ENCODE measurements at regions not wholly inside any gene's neighbourhood (a gene's known extent, or its start where the extent isn't known, plus 50 kb on each side); places are given as distances from the start of the nearest gene placed in this dataset.
A peak's percentile ranks its signal among the peaks of the same experiment; 100 is the strongest.

DNA sequence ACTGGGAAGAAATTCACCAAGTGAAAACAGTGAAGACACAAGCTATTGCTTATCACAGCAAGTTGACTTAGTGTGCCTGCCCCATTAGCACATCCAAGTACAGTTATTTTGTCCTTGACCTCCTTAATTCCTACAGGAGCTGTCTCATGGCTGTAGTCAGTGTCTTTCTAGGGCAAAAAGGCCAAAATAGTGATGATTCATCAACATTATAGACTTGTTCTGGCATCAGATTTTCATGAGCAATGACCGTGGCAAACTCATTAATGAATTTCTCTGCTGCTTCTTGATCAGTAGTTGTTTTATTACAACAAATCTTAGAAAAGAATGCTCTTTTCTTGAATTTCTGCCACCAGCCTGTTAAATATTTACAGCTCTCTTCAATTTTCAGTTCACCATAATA is 1169.3 kb upstream of the DDX18 start:
- no peak for DNase-seq (ENCODE audit: low read depth)

DNA sequence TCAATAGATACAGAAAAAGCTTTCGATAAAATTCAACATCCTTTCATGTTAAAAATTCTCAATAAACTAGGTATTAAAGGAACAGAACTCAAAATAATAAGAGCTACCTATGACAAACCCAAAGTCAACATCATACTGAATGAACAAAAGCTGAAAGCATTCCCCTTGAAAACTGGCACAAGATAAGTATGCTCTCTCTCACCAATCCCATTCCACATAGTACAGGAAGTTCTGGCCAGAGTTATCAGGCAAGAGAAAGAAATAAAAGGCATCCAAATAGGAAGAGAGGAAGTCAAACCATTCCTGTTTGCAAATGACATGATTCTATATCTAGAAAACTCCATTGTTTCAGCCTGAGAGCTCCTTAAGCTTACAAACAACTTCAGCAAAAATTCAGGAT is 1145.8 kb upstream of the DDX18 start:
- DNase-seq (ENCODE audit: low read depth): no peak

DNA sequence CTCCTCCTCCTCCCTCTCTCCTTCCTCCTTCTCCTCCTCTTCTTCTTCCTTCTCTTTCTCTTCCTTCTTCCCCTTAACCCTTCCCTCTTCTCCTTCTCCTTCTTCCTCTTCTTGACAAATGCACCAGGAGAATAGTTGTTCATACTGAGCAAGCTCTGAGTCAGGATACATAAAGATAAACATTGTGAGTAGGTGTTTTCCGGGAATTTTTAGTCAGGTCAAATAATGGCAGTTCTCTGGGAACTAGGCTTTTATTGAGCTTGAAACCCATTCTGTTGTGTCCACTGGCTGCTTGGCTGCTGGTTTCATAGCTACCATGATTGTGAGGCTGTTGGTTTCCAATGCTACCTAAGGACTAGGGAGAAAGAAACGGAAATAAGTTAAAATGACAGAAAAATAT is 1144.7 kb upstream of the DDX18 start:
- no peak for DNase-seq (ENCODE audit: low read depth)

DNA sequence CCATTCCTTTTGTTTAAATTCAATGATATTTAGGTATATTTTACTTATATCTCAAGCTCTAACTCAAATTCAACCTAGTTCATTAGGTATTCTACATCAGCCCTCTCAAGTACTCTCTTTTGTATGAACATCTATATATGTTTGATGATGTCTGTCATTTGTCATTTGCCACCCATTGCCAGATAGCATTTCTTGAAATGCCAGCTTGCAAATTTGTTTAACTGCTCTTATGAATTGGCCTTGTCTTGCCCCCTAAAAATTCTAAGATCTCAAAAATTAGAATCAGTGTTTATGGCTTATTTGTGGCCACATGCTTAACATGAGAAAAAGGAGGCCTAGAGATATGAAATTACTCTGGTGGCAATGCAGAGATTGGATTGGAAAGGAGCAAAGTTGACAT is 1140.3 kb upstream of the DDX18 start:
- DNase-seq (ENCODE audit: low read depth): no peak

DNA sequence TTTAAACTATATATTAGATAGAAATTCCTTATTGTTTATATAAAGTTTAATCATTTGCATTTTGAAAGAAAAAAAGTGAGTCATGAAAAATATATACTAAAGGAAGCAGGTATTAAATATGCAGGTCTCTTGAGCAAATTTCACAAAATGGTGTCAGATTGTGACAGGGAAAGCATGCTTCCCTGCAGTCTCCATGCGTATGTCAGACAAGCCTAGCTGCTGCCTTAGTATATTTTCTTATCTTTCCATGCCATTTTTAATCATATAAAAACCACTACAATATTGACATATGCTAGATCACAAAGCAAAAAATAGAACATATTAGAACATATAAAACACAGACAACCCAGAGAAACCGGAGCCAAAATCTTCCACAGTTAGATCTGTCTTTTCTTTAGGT is 1137.7 kb upstream of the DDX18 start:
- no peak for DNase-seq (ENCODE audit: low read depth)

DNA sequence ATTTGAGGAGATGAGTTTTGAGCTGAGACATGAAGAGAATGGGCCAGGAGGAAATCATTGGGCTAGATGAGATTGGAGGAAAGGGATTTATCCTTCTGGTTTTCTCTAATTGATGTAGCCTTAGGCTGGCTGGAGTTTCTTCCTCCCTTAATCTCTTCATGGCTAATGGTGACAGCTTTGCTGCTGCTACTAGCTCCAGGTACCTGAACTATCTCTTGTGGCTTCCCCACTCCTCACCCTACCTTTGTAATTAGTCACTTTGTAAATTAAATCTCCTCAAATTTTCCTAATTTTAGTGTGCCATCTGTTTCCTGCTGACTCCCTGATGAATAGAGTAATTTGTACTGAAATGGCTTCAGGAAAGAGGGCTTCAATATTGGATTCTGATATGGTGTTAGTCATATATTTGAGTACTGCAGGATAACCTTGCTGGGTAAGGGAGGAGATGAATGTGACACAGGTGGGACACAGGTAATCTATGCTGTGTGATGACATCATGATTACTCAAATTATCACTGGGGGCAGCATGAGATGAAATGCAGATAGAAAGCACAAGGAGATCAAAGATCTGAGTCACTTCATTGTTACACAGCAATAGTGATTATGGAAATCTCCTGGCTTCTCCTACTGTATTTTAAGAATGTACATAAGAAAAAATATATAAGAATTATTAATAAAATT is 1134.1 kb upstream of the DDX18 start:
- no peak for DNase-seq (ENCODE audit: low read depth)

DNA sequence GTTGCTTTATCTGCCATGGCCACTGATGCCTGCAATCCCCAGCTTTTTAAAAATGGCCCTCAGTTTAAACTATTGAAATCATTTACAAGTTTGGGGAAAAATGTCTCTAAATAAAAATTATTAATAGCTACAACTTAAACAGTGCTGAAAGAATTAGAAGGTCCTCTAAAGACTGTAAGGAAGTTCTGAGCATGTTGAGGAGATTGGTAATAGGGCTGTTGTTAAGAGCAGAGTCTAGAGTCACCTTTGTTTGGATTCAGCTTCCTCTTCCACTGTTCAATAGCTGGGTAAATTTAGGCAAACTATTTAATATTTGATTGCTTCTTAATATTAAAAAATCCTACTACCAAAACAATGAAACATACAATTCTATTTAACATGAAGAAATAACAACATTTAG is 1127.1 kb upstream of the DDX18 start:
- no peak for DNase-seq (ENCODE audit: low read depth)

DNA sequence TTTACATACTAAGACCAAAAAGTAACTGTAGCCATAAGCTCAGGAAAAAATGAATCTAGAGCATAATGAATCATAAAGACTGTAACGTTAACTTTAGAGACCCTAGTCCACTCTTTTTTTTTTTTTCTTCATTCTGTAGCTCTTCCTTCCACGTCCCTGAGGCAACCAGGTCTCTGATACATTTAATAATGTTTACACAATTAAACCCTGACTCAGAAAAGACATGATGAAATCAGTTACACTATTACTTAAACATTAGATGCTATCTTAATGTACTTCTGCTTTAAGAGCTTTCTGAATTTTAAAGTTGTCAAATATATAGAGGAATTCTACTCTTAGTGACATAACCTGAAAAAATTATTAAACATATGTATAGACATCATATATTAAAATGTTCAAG is 1121.5 kb upstream of the DDX18 start:
- DNase-seq (ENCODE audit: low read depth): no peak

DNA sequence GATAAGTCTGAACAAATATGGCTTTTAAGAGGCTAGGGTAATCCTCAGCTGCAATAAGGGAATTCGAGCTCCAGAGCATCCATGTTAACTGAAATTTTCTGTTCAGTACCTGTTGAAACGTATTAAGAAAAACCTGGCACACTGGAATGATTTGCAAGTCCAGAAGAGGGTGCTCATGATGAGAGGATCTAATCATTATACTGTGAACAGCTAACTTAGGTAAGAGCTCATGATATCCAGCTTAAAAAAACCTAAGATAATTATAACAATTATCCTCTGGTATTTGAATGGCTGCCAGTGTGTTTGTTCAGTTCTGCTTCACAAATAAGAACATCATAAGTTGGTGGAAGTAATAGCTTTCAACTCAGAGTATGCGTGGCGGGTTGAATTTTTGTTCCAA is 1118.3 kb upstream of the DDX18 start:
- no peak for DNase-seq (ENCODE audit: low read depth)

DNA sequence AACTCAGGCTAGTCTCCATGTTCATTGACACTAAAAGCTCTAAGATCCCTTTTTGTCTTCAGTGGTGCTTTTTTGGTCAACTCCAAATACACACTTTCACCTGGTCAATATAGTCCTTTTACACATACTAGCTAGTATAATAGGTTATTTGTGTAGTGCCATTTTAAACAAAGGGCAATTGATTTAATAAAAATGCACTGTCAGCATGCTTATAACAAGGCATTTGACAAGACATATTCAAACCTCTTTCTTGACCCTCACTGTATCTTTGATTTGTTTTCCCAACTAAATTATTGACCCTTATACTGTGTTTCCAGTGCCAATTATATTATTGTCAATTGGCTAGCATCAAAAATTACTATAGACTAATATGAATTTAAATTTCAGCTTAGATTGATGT is 1117.6 kb upstream of the DDX18 start:
- DNase-seq (ENCODE audit: low read depth): no peak

DNA sequence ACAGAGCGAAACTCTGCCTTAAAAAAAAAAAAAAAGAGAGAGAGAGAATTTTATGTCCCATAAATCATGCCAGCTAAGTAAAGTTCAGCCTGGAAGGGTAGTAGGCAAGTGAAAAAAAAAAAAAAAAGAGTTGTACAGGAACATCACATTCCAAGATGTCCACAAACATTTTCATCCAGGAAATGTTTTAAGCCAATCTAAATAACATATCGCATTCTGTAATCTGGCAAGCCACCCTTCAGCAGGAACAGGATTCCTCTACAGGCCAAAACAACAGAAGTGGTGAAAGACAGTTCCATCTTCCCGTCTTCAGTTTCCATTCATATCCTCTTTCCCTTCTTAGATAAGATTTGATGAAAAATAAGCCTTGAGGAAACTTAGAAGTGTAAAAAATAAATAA is 1108.1 kb upstream of the DDX18 start:
- no peak for DNase-seq (ENCODE audit: low read depth)

DNA sequence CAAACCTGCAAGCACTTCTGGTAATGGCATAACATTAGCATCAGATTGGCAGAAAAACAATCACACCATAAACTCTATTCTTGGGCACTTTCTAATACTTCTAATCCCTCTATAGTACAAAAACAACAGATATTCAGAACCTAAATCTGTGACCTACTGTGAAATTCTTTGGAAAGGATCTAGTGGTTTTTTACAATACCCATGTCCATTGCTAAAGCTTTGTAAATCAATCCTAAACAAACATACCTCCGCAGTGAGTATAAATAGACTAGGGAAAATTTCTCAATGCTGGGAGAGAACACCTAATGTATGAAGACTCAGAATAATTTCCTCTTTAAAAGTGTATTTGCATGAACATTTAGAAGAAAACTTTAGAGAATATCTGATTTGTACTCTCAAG is 1098.5 kb upstream of the DDX18 start:
- no peak for DNase-seq (ENCODE audit: low read depth)

DNA sequence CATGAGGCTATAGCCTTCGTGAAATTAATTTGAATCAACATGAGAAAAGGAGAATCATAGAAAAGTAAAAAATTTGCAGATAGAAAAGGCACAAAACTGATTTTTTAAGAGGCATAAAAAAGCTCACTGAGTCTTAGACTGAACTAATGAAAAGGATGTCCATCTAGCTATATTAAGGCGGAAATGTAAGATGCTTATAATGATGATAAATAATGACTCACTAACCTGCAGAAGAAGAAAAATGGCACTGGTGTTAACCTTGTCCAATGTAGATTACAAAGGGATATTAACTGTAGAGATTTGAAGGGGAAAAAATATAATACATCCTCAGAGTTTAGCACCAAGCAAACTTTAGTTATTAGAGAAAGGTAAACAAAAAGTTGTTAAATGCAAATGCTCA is 1098.0 kb upstream of the DDX18 start:
- no peak for DNase-seq (ENCODE audit: low read depth)

DNA sequence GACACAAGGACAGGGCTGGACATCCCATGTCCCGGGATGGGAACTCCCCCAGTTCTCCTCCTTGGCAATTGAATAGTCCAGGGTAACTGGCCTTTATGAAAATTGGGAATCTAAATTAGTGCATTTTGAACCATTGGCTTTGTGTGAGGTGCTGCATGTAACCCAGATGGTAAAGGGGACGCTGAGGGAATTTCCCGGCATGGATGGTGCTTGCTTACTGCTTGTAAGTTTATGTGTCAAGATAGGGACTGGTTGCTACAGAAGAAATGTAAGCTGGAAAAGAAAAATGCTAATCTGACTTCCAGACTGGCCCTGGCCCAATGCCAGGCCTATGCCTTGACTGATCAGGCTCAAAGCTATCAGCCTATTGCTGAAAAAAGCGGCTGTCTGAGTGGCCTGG is 1096.7 kb upstream of the DDX18 start:
- no peak for DNase-seq (ENCODE audit: low read depth)

DNA sequence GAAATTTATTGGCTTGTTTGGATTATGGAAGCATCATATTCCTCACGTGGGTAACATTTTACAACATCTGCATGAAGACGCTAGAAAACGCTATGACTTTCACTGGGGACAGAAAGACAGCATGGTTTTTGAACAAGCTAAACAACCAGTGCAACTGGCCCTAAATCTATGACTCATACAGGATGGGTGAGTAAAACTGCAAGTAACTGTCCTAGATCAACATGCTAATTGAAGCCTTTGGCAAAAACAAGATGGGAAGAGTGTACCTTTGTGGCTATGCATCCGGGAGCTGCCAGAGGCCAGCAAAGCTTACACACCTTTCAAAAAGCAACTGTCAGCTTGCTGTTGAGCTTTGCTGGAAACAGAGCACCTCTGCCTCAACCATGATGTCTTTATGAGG is 1096.0 kb upstream of the DDX18 start:
- DNase-seq (ENCODE audit: low read depth): no peak

DNA sequence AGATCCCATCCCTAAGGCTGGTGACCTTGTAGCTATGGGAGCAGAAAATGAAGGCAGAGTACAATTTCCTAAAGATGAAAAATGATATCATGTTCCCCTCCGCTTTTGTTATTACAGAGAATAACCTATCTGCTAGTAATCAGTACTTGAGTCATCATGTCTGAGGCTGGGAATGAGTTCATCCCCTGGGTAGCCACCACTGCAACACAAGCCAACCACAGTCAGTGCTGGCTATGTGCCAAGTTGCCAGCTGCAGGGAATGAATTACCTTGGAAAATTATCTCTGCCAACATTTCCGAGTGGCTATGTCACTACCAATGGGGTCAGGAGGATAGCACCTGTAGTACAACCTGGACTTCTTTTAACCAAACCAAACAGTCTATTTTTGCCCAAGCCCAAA is 1094.7 kb upstream of the DDX18 start:
- peak; percentile 23 for DNase-seq (ENCODE audit: low read depth)

DNA sequence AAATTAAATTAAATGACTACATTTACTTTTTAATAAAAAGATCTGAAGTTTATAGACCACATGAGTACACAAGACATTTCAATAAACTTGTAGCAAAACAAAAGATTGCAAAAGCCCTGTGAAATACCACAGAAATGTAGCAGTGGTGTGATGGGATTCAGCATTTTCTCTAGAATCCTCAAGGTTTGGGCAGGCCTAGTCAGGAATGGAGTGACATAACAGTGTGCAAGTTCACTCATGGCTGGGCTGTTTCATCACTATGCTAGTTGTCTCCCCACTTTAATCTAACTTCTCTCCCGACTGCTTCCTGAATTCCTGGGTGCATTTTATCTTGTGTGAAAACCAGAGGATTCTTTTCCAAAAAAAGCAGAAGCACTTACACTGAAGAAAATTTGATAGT is 1089.9 kb upstream of the DDX18 start:
- DNase-seq (ENCODE audit: low read depth): no peak

DNA sequence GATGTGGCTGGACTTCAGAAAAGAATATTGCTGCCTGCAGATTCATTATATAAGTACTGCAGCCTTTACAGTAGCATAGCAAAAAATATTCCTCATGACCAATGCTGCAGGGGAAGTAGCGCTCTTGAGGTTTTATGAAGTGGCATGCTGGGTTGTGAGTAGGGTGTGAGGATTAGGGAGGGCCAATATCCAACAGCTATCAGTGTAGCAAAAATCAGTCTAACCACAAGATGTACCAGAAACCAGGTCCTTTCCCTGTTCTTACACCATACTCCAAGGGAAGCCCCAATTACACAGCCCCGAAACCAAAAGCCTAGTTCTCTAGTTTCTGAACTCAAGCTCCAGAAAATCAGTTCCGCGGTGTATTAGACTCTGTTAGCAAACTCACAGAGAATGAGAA is 1082.2 kb upstream of the DDX18 start:
- DNase-seq (ENCODE audit: low read depth): no peak

DNA sequence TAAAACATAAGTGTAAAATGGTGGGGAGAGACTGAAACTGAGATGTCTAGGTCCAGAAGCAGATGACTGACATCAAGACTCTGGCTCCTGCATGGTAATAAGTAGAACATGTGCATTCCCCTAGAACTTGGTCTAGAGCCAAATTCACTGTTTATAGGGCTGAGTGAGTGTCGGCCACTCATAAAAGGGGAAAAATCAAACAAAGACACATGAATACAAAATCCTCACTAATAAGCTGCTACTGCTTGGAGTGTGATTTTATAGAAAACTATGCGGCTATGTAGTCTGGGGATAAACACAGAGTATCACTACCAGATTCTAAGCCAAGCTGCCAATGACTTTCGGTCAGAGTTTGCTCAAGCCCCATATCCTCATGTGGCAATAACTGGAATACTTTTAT is 1080.8 kb upstream of the DDX18 start:
- no peak for DNase-seq (ENCODE audit: low read depth)

DNA sequence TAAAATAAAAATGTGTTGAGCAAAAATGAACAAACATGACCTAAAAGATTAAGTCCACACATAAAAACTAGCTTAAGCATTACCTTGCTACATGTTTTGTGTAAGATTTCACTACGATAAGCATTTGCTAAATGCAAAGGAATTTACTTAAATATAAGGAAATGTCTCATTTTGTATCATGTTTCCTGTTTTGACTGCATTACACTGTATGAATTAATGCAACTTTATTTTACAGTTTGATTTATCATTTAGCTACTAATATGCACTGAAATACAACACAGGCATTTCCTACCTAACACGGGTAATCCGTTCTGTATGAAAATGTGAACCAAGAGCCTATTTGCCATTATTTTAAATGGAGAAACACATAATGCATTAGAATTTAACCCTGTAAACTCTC is 1076.5 kb upstream of the DDX18 start:
- DNase-seq (ENCODE audit: low read depth): no peak

DNA sequence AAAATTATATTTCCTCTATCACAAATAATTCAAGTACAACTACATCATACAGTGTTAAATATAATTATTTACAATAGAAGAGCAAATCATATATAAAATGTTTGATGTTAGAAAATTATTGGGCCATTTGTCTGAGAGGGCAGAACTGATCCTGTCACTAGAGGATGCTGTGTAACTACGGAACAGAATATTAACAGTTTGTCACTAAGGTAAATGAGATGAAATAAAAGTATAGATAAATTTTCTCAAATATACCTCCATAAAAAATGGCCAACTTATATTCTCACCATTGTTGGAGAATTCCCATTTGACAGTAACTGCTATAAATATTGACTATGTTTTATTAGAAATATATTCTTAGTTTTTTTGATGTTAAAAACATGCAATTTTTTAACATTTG is 1067.4 kb upstream of the DDX18 start:
- no peak for DNase-seq (ENCODE audit: low read depth)

DNA sequence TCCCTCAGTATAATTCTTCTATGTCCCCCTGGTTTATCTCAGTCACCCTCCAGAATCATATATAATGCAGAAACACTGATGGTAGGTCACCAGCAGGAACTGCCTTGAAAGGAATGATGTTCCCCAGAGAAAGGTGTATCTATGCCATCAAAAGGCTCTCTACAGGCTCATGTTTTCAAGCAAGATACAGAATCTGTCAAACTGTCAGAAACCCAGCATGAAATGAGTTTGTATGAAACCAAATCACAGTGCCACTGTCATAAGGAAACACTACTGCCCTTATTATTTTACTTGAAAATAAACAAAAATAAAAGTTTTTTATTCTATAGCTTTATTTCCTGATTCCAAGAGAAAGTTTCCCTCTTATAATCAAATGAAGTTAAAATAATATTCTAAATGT is 1064.5 kb upstream of the DDX18 start:
- no peak for DNase-seq (ENCODE audit: low read depth)

DNA sequence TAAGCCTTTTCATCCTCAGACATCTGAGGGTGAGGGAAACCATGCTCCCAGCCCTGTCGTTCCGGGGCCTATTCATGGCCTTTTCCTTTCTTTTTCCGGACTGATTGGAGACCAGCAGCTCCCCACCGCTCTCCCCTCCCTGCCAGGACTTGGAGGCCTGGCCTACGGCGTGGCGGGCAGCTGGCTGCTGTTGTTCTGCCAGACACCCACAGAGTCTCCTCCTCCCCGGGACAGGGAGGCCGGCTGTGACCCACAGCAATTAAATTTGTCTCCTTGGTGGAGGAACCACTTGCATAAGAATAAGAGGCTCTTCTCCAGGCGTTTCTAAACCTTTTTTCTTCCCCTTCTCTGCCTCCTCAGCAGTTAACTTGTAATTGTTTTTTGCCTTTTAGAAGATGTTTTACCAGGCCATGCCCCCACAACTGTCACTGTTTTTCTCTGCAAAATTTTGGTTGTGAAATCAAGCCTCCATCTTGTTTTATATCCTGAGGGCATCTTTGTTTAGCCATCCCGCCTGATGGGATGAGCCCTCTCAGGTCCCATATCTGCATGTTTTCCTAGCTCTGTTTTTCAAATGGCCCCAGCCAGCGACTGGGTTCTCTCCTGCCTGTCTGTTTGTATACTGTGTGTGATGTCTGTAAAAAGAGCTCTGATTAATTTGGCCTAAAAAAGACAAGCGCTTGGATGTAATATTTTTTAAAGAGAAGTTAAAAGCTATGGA is 1060.0 kb upstream of the DDX18 start:
- DNase-seq (ENCODE audit: low read depth): no peak

DNA sequence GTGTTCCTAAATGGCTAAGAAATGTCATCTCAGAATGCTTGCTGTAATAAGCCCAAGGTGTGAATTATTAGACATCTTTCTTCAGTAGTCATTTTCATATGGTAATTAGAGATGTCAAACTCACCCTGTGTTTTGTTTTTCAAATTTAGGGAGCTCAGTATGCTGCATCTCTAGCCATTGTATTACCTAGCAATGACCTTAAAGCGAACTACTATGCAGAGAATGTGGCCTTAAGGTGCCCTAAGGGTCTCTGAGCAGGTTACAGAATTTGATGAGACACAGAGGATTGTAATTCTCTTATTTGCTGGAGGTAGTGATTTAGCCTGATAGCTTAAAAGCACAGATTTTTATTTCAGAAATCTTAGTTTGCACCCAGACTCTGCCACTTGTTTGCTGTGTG is 1052.6 kb upstream of the DDX18 start:
- DNase-seq (ENCODE audit: low read depth): no peak
